Kidney glomerular epithelial cell (primary cell): ENCODE measurements at regions not wholly inside any gene's neighbourhood (a gene's known extent, or its start where the extent isn't known, plus 50 kb on each side); places are given as distances from the start of the nearest gene placed in this dataset.
"Not testable (repeated sequence)": the region's sequence is repeated elsewhere in the genome, so short reads cannot be mapped to it uniquely, and the experiment has no call there.

Experiments used
- DNase-seq: peaks from one replicate; lab custom pipeline; 2025; lab: John Stamatoyannopoulos, UW

DNA sequence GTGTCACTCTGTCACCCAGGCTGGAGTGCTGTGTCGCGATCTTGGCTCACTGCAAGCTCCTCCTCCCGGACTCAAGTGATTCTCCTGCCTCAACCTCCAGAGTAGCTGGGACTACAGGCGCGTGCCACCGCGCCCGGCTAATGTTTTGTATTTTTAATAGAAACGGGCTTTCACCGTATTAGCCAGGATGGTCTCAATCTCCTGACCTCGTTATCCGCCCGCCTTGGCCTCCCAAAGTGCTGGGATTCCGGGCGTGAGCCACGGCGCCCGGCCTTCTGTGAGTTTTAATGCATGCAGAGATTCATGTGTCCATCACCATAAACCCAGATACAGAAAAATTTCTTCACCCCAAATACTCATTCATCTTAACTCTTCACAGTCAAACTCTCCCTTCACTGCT, 1046.7 kb downstream of the CDH9 start:
- no peak for DNase-seq

DNA sequence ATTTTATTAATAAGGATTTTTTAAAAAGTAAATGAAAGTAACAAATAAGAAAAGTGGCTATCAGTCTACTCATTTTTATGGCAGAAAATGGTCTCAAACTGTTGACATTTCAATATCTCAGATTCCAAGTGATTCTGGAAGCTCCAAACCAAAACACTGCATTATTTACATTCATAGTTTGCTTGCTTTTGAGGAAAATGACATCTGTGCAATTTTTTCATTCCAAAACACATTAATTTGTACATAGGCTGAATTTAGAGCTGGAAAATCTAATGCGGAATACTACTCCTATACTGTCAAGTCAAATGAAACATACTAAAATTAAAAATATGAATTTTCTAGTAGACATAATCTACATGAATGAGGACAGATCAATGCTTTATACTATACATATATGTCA, 1047.6 kb downstream of the CDH9 start:
- DNase-seq = no peak

DNA sequence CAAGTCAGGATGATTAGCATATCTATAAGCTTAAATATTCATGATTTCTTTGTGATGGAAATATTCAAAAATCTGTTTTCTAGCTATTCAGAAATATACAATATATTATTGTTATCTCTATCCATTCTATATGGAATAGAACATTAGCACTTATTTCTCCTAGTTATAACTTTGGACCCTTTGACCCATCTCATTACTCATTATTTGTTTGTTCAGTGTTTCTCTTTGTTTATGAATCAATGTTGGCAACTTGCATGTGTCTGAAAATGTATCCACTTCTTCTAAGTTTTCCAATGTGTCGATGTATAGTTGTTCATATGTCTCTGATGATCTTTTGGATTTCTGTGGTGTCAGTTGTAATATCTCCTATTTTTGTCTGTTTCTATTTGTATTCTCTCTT, 1059.3 kb downstream of the CDH9 start:
- DNase-seq = no peak

DNA sequence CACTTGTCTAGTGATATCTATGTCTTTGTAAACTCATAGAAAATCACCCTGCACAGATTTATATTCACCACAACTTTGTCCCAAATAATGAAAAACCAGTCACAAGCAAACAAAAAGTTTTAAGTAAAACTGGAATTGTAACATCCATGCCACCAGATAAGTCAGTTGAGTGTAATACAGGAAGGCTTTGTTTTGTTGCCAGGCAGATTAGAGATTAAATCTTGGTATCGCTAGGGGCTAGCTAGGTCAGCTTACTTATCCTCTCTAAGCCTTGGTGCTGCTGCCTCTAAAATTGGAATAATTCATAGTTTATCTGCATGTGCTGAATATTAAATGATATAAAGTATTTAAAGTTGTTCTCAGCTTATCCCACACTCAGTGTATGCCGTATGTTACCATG, 1062.5 kb downstream of the CDH9 start:
- no peak for DNase-seq

DNA sequence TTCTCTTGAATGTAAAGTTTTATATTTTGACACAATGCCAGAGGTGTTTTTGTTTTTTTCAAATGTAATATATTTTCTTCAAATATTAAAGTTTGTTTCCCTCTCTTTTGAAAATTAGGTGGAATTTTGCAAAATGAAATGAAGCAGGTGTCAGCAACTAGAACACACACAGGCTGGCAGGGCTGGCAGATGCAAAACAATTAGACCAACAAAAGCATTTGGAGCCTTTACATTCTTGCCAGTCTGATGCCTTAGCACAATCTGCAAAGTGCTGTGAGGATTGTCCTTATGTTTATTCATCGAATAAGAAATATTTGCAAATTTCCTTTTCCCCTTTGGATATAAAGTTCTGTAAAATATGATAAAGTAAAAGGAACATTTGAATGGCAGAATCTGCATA, 1063.9 kb downstream of the CDH9 start:
- no peak for DNase-seq

DNA sequence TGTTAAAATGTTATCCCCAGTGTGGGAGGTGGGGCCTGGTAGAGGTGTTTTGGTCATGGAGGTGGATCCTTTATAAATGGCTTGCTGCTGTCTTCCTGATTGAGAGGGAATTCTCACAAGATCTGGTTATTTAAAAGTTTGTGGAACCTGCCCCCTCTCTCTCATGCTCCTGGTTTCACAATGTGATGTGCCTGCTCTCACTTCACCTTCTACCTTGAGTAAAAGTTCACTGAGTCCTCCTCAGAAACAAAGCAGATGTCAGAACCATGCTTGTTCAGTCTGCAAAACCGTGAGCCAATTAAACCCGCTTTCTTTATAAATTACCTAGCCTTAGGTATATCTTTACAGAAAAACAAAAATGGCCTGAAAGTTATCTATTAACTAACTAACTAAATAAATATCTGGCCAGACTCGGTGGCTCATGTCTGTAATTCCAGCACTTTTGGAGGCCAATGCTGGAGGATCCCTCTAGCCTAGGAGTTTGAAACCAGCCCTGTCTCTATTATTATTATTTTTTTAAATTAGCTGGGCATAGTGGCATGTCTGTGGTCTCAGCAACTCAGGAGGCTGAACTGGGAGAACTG, 1067.4 kb downstream of the CDH9 start:
- no peak for DNase-seq

DNA sequence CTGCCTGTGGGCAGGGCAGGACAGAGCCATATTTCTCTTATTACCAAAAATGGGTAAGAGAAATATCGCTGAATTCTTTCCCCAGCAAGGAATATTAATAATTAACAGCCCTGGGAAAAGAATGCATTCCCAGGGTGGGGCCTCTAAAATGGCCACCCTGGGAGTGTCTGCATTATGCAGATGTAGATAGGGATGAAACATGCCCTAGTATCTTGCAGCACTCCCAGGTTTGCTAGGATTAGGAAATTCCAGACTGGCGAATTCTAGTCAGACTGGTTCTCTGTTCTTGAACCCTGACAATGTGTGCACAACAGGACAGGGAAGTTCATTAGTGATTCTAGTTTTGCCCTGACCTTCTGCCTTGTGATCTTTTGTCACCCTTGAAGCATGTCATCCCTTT, 1069.3 kb downstream of the CDH9 start:
- not testable (repeated sequence) for DNase-seq

DNA sequence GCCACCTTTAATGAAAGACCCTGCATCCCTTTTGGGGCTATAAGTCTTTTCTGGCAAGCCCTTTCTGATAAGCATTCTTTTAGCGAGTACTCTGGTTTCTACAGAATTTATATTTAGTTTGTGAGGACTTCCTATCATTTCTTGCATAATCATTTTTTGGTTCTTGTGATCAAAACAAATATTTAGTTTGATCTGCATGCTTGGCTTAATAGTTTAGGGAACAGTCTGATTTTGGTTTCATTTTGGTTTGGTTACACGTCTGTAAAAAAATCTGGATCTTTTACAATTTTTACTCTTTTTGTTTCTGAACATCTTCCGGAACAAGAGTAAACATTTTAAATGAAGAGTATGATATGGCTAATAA, 1074.4 kb downstream of the CDH9 start:
- no peak for DNase-seq

DNA sequence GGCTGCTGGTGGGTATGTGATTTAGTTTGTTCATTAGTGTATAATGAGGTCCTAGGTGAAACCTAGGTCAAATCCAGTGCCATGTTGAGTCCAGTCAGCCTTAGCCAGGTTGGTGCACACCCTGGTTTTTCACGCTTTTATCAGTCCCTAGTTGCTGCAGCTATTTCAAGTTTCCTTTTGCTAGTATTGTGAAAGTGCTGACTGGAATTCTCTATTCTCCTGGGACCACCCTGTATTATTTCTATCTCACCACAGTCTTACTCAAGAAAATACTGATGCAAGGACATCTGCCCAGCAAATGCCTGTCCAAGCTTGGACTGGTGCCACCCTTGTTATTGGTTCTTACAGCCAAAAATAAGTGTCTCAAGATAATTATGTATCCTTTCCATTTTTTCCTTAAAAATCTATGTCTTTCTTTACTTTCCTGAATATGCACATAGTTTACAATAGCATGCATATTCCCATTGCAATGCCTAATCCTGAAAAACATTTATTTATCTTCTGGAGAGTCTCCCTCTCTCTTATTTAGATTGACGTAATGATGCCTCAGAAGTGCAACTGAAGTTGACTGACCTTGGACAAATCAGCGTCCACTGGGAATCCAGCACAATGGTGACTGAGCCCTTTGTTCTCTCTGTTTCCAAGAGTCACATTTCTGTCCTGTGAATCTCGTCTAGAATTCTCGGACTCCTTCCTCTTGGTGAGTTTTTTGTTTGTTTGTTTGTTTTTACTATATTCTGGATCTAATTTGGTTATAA, 1075.0 kb downstream of the CDH9 start:
- no peak for DNase-seq

DNA sequence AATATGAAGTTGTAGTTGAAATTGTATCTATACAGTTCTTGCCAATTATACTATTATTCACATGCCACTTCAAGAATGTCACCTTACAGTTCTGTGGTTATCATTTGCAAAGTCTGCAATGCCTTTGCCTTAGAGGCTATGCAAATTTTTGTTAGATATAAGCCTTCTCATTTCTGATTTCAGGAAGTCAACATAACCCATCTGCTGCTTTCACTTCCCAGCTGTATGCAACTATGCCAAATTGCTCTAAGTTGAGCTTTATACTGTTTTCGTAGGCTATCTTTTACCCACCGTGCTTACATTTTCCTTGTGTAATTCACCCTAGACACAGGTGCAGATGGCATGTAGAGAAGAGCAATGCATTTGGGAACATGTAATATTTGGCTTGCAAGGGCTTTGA, 1083.0 kb downstream of the CDH9 start:
- DNase-seq = no peak

DNA sequence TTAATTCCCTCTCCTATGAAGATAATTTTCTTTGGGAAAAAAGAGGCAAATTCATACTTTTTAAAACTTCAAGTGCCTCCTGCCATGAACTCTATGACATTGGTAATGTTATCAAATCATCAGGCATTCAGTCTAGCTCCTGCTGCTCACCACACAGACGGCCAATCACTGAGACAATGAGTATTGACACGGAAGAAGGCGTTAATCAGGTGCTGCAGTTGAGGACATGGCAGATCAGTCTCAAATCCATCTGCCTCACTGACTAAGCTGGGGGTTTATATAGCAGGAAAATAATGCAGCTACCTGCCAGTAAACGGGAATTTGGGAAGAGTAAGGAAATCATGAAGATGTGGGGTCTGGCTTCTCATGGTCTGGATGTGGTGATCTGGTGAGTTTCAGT, 1087.7 kb downstream of the CDH9 start:
- DNase-seq = no peak

DNA sequence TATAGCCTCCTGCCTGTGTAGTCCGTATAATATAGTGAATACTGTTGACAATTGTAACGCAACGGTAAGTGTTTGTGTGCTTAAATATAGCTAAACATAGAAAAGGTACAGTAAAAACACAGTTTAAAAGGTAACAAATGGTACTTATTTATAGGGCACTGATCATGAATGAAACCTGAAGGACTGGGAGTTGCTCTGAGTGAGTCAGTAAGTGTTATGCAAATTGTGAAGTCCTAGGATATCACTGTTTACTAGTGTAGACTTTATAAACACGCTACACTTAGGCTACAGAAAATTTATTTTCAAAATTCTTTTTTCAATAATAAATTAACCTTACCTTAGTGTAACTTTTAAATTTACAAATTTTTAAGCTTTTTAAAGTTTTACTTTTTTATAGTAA, 1090.1 kb downstream of the CDH9 start:
- DNase-seq = no peak

DNA sequence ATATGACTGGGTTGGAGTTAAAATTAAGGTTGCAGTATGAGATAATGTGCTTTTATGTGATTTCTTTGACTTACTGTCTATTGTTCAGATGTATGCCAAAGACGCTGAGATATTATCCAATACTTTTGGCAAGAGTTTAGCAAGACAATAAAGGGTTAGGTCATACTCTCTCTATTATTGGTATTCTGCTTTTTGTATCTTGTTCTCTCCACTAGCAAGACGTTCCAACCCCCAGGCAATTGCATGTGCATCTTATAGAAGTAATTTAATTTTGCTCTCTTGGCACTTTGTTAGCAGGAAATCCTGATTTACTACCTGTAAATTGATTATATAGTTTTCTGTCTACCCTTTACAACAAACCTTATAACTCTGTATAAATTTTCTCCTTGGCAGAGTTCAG, 1093.6 kb downstream of the CDH9 start:
- DNase-seq = no peak

DNA sequence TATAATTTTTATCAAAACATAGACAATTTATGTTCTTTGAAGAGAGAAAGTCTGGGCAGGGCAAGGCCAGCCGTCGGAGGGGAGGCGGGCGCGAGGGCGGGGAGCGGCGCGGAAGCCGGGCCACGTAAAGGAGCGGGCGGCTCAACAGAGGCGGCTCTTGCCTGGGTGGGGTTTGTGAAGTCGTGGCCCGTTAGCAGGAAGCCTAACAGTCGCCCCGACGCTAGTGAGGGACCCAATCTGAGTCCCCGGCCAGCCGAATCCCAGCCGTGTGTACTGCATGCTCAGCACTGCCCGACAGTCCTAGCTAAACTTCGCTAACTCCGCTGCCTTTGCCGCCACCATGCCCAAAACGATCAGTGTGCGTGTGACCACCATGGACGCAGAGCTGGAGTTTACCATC, 1129.2 kb downstream of the CDH9 start:
- DNase-seq = no peak

DNA sequence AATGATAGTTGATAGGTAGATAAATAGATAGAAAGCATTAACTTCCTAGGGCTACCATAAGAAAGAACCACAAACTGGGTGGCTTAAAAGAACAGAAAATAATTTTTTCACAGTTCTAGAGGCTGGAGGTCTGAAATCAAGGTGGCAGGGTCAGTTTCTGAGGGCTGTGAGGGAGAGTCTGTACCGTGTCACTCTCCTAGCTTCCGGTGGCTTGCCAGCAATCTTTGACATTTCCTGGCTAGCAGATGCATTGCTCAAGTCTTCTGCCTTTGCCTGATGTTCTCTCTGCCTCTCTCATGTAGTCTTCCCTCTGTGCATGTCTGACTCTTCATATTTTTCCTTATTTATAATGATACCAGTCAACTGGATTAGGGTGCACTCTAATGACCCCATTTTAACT, 1132.7 kb downstream of the CDH9 start:
- DNase-seq = no peak

DNA sequence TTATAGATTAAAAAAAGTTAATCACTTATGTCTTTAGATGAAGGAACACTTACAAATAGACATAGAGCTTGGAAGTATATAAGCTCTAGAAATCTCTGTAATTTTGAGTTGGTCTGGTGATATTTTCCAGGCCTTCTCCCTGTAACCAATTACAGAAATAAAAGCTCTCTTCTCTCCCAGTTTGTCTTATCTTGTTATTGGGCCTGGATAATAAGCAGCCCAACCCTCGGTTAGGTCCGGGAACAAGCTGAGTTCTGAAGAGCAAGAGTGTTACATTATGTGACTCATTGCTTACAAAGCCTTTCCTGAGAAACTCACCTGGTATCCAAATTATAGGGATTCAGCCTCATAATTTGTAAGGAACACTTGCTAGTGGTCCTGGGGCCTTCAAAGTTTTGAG, 1146.2 kb downstream of the CDH9 start:
- DNase-seq = no peak

DNA sequence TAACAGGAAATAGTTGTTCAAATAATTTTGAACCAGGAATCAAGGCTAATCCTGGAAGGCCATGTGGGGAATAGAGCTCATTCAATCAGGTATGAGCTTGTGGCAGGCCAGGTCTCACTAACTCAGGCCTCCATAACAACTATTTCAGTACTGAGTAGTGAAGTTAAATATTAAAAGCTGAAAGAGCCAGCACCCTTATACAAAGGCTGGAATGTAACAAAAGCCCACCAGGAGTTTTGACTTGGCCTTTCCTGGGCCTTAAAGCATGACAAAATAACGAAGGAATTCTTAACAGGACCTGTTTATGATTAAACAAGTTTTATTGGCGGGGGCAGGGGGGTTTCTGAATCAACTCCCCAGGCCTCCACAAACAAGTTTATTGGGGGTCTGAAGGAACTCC, 1146.7 kb downstream of the CDH9 start:
- DNase-seq = peak; percentile 8

DNA sequence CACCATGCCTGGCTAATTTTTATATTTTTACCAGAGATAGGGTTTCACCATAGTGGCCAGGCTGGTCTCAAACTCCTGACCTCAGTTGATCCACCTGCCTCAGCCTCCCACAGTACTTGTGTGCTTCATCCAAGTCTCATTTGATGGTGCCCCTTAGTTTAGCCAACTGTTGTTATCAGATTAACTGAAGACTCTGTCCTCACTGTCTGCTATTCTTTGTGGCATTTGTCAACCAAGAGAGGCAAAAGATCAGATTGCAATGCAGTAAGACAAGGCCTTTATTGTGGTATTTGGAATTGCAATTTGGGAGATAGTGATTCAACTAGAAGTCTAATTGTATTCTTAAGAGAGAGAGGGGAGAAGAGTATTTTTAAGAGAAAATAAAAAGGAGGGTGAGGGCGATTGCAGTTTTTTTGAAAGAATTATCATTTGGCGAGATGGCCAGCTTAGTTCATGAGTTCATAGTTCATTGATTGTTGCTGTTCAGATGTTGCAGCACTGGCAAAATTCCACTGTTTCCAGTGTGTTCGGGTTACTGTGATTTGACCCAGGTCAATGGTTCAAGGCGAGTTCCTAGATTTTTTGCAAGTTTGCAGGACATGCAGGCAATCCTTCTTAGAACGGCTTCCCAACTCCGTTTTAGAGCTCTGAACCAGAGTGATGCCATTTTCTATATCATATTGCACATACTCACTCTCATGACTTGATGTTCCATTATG, 1156.9 kb downstream of the CDH9 start:
- DNase-seq = no peak

DNA sequence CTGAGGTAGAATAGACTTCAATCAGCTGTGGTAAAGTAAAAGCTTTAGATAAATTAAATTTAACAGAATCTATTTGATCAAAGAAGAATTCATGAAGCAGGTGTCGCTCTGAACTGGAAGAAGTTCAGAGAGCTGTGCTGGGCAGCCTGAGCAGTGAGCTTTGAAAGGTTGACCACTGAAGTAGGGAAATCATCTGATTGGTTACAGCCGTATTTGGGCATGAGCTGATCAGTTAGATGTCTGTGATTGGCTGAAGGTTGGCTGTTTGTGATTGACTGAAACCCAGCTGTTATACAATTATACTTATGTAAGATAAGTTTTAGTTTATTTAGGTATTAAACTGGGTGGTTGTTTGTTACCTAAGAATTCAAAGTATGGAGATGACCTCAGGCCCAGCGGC, 1174.6 kb downstream of the CDH9 start:
- no peak for DNase-seq

DNA sequence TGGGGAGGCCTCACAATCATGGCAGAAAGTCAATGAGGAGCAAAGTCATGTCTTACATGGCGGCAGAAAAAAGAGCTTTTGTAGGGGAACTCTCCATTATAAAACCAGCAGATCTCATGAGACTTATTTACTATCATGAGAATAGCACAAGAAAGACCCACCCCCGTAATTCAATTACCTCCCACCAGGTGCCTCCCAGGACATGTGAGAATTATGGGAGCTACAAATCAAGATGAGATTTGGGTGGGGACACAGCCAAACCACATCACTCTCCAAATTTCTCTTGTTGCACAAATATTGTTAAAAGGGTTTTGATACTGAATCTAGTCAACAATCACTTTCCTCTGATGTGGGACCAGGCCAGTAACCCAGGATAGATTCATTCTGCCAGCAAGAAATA, 1176.1 kb downstream of the CDH9 start:
- no peak for DNase-seq

DNA sequence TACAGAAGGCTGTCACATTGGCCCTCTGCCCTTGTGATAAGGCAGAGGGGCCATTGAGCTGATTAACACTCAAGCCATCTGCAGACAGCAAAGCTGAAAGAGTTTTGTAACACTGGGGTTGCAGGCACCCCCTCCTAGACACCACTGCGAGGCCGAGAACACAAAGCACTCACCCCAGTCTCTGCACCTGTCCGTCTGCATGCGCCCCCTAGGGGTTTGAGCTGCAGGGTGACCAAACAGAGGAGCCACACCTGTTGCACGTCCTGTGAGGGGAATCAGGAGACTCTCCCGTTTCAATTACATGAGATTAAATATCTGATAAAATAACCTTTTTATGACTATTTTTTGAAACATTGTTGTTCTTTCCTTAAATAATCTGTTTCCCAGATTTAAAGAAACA, 1180.4 kb downstream of the CDH9 start:
- DNase-seq = no peak

DNA sequence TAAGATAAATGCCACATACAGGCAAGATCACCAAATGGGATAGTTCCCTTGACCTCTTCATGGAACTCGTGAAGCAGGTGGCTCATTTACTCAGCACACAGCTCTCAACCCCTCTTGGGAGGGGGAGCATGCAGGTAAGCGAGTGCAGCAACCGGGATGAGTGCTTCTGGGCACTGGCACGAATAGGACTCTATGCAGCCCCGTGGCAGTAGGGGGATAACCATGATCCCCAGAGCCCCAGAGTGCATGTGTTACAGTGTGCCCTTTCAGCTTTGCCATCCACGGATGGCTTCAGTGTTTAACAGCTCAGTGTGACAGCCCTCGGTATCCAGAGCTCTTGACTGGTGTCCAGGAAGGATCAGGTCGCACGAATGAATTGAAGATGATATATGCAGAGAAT, 1187.1 kb downstream of the CDH9 start:
- no peak for DNase-seq

DNA sequence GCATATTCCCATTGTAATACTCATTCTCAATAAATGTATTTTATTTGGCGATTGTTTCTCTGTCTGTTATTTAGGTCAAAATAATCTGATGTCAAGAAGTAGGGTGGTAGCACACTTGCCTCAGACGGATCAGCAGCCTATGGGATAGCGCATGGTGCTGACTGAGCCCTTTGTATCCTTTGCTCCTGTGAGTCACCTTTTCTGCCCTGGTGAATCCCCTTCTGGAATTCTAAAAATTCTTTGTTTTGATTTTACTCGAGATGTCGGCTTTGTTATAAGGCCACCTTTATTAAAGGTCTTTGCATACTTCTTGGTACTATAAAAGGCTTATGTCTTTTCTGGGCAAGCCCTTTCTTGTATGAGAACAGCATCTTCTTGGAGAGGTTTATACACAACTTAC, 1187.8 kb downstream of the CDH9 start:
- DNase-seq = no peak

DNA sequence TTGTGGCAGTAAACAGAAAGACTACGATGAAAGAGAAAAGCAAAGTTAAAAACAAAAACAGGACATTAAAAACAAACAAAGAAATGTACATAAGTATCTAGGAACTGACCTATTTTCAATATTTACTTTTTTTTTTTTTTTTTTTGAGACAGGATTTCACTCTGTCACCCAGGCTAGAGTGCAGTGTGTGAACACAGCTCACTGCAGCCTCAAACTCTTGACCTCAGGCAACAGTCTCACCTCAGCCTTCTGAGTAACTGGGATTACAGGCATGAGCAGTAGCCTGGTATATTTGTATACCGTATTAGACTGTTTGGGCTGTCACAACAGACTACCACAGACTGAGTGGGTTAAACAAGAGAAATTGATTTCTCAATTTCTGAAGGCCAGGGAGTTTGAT, 1189.1 kb downstream of the CDH9 start:
- DNase-seq = no peak
